ENCODE measurements at regions not wholly inside any gene's neighbourhood (a gene's known extent, or its start where the extent isn't known, plus 50 kb on each side); places are given as distances from the start of the nearest gene placed in this dataset.
"Not testable (repeated sequence)": the region's sequence is repeated elsewhere in the genome, so short reads cannot be mapped to it uniquely, and the experiment has no call there.

DNA sequence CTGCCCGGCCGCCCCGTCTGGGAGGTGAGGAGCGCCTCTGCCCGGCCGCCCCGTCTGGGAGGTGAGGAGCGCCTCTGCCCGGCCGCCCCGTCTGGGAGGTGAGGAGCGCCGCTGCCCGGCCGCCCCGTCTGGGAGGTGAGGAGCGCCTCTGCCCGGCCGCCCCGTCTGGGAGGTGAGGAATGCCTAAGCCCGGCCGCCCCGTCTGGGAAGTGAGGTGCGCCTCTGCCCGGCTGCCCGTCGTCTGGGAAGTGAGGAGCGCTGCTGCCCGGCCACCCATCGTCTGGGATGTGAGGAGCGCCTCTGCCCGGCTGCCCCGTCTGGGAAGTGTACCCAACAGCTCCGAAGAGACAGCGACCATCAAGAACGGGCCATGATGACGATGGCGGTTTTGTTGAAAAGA, 136.6 kb upstream of the PROKR2 start:
- TF ChIP-seq EP300 (IDR thresholded peaks at IDR 0.05; ENCODE audit: low read depth); POLR2A (IDR thresholded peaks at IDR 0.05); POLR2AphosphoS5 (IDR thresholded peaks at IDR 0.05): not testable (repeated sequence)
- TF ChIP-seq, protein P1, sequence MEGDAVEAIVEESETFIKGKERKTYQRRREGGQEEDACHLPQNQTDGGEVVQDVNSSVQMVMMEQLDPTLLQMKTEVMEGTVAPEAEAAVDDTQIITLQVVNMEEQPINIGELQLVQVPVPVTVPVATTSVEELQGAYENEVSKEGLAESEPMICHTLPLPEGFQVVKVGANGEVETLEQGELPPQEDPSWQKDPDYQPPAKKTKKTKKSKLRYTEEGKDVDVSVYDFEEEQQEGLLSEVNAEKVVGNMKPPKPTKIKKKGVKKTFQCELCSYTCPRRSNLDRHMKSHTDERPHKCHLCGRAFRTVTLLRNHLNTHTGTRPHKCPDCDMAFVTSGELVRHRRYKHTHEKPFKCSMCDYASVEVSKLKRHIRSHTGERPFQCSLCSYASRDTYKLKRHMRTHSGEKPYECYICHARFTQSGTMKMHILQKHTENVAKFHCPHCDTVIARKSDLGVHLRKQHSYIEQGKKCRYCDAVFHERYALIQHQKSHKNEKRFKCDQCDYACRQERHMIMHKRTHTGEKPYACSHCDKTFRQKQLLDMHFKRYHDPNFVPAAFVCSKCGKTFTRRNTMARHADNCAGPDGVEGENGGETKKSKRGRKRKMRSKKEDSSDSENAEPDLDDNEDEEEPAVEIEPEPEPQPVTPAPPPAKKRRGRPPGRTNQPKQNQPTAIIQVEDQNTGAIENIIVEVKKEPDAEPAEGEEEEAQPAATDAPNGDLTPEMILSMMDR (IDR thresholded peaks at IDR 0.05) = not testable (repeated sequence)

All from transverse colon (tissue), 4 donors.